HEK293 (cell line): ENCODE measurements at regions not wholly inside any gene's neighbourhood (a gene's known extent, or its start where the extent isn't known, plus 50 kb on each side); places are given as distances from the start of the nearest gene placed in this dataset.

Experiments
- CTCF ChIA-PET: fragments of 350-600 bp; formaldehyde crosslinking; extraction: SDS; loops from one replicate; lab custom pipeline; 2021; ENCODE audit warnings: antibody characterized with exemption; lab: Yijun Ruan, JAX
- POLR2A ChIA-PET: fragments of 300-600 bp; formaldehyde crosslinking; extraction: SDS; loops from one replicate; lab custom pipeline; 2020; ENCODE audit warnings: antibody characterized with exemption, inconsistent platforms; lab: Yijun Ruan, JAX
- H3K27ac ChIP-seq: fragments of 200-500 bp; sonication (Bioruptor generic); 2 replicates; pipeline ENCODE4 v1.5.1; 2014; ENCODE audit warnings: low read depth, low read length, control low read depth, inconsistent platforms; ENCODE audit errors: extremely low read depth
- H3K36me3 ChIP-seq, 2 experiments: fragments of 200-500 bp in 1 of 2; sonication (Bioruptor generic) in 1 of 2; 1 replicate in 1 of 2; 2 replicates in 1 of 2; pipeline ENCODE4 v1.5.1; 2014 to 2017; ENCODE audit warnings: inconsistent platforms in 2 of 2, low read length in 2 of 2; ENCODE audit not compliant: control insufficient read depth in 2 of 2, insufficient read depth in 1 of 2
- H3K4me1 ChIP-seq: fragments of 200-500 bp; sonication (Bioruptor generic); 2 replicates; pipeline ENCODE4 v1.5.1; 2014; ENCODE audit warnings: mild to moderate bottlenecking, low read length, inconsistent platforms; ENCODE audit not compliant: control insufficient read depth, insufficient read depth
- H3K4me3 ChIP-seq: 2 replicates; pipeline ENCODE4 v1.5.1; 2011; ENCODE audit warnings: low read depth, mild to moderate bottlenecking, control low read depth, low read length, moderate library complexity
- H3K9me3 ChIP-seq: fragments of 200-500 bp; sonication (Bioruptor generic); 2 replicates; pipeline ENCODE4 v1.5.1; 2014; ENCODE audit warnings: low read depth, low read length, inconsistent platforms; ENCODE audit not compliant: control insufficient read depth, insufficient read depth
- GLI4 ChIP-seq: fragments of 450-650 bp; formaldehyde crosslinking; IDR thresholded peaks from 2 replicates; pipeline ENCODE4 v1.5.1; 2016; ENCODE audit warnings: missing biosample characterization, missing genetic modification characterization
- MYNN ChIP-seq: fragments of 450-650 bp; formaldehyde crosslinking; IDR thresholded peaks from 2 replicates; pipeline ENCODE4 v1.5.1; 2016; ENCODE audit warnings: missing biosample characterization, missing genetic modification characterization, borderline replicate concordance
- PRDM1 ChIP-seq: fragments of 450-650 bp; formaldehyde crosslinking; IDR thresholded peaks from 2 replicates; pipeline ENCODE4; 2016; ENCODE audit warnings: missing biosample characterization, missing genetic modification characterization
- TRIM28 ChIP-seq: IDR thresholded peaks from 2 replicates; pipeline ENCODE4 v1.6.1; 2011; ENCODE audit warnings: low read length, control low read depth, borderline replicate concordance
- ZFP37 ChIP-seq: fragments of 450-650 bp; formaldehyde crosslinking; IDR thresholded peaks from 2 replicates; pipeline ENCODE4 v1.5.1; 2016; ENCODE audit warnings: missing biosample characterization, missing genetic modification characterization
- ZNF112 ChIP-seq: fragments of 450-650 bp; formaldehyde crosslinking; IDR thresholded peaks from 2 replicates; pipeline ENCODE4 v1.5.0; 2017; ENCODE audit warnings: missing biosample characterization, missing genetic modification characterization
- ZNF132 ChIP-seq: fragments of 450-650 bp; formaldehyde crosslinking; IDR thresholded peaks from 2 replicates; pipeline ENCODE4 v1.5.1; 2017; ENCODE audit warnings: missing biosample characterization, missing genetic modification characterization, borderline replicate concordance
- ZNF138 ChIP-seq: fragments of 450-650 bp; formaldehyde crosslinking; IDR thresholded peaks from 2 replicates; pipeline ENCODE4 v1.5.1; 2016; ENCODE audit warnings: missing biosample characterization, missing genetic modification characterization, borderline replicate concordance
- ZNF155 ChIP-seq: fragments of 450-650 bp; formaldehyde crosslinking; IDR thresholded peaks from 2 replicates; pipeline ENCODE4 v1.5.1; 2016; ENCODE audit warnings: missing biosample characterization, missing genetic modification characterization
- ZNF211 ChIP-seq: fragments of 450-650 bp; formaldehyde crosslinking; IDR thresholded peaks from 2 replicates; pipeline ENCODE4 v1.5.1; 2016; ENCODE audit warnings: low read depth, missing biosample characterization, missing genetic modification characterization
- ZNF302 ChIP-seq: fragments of 450-650 bp; formaldehyde crosslinking; IDR thresholded peaks from 2 replicates; pipeline ENCODE4 v1.5.1; 2016; ENCODE audit warnings: missing biosample characterization, missing genetic modification characterization, low read depth
- ZNF341 ChIP-seq: fragments of 450-650 bp; formaldehyde crosslinking; IDR thresholded peaks from 2 replicates; pipeline ENCODE4; 2016; ENCODE audit warnings: low read depth, missing biosample characterization, missing genetic modification characterization
- ZNF350 ChIP-seq: fragments of 450-650 bp; formaldehyde crosslinking; IDR thresholded peaks from 2 replicates; pipeline ENCODE4 v1.5.0; 2017; ENCODE audit warnings: missing biosample characterization, mild to moderate bottlenecking, missing genetic modification characterization
- ZNF354C ChIP-seq: fragments of 450-650 bp; formaldehyde crosslinking; IDR thresholded peaks from 2 replicates; pipeline ENCODE4 v1.5.1; 2016; ENCODE audit warnings: missing biosample characterization, missing genetic modification characterization, low read depth, borderline replicate concordance
- ZNF626 ChIP-seq: fragments of 450-650 bp; sonication (Bioruptor Pico); formaldehyde crosslinking; IDR thresholded peaks from 2 replicates; pipeline ENCODE4 v1.5.1; 2018; ENCODE audit warnings: missing biosample characterization, missing genetic modification characterization, inconsistent platforms
- ZNF792 ChIP-seq: fragments of 450-650 bp; formaldehyde crosslinking; IDR thresholded peaks from 2 replicates; pipeline ENCODE4 v1.5.1; 2016; ENCODE audit warnings: missing biosample characterization, missing genetic modification characterization
- ZSCAN16 ChIP-seq: fragments of 450-650 bp; formaldehyde crosslinking; IDR thresholded peaks from 2 replicates; pipeline ENCODE4 v1.5.1; 2016; ENCODE audit warnings: missing biosample characterization, missing genetic modification characterization
- ZXDB ChIP-seq: fragments of 450-650 bp; formaldehyde crosslinking; IDR thresholded peaks from 2 replicates; pipeline ENCODE4 v1.5.1; 2016; ENCODE audit warnings: missing biosample characterization, missing genetic modification characterization
- TF ChIP-seq, protein P1 (sequence below): fragments of 450-650 bp; formaldehyde crosslinking; IDR thresholded peaks from 2 replicates; pipeline ENCODE4 v1.5.1; 2016; ENCODE audit warnings: missing biosample characterization, missing genetic modification characterization
- TF ChIP-seq, protein P2 (sequence below): fragments of 450-650 bp; formaldehyde crosslinking; IDR thresholded peaks from 2 replicates; pipeline ENCODE4 v1.5.1; 2017; ENCODE audit warnings: missing biosample characterization, missing genetic modification characterization
- TF ChIP-seq, protein P3 (sequence below): fragments of 450-650 bp; formaldehyde crosslinking; IDR thresholded peaks from 2 replicates; pipeline ENCODE4 v1.5.1; 2016; ENCODE audit warnings: missing biosample characterization, missing genetic modification characterization
- TF ChIP-seq, protein P4 (sequence below): fragments of 450-650 bp; formaldehyde crosslinking; IDR thresholded peaks from 2 replicates; pipeline ENCODE4 v1.5.1; 2016; ENCODE audit warnings: missing biosample characterization, missing genetic modification characterization
- TF ChIP-seq, protein P5 (sequence below): fragments of 450-650 bp; formaldehyde crosslinking; optimal IDR thresholded peaks from 2 replicates; pipeline ENCODE3; 2016; ENCODE audit warnings: missing biosample characterization, mild to moderate bottlenecking, missing genetic modification characterization
- TF ChIP-seq, protein P6 (sequence below): fragments of 450-650 bp; formaldehyde crosslinking; IDR thresholded peaks from 2 replicates; pipeline ENCODE4 v1.5.1; 2017; ENCODE audit warnings: missing biosample characterization, missing genetic modification characterization
- TF ChIP-seq, protein P7 (sequence below): fragments of 450-650 bp; formaldehyde crosslinking; IDR thresholded peaks from 2 replicates; pipeline ENCODE4 v1.5.1; 2016; ENCODE audit warnings: missing biosample characterization, missing genetic modification characterization

DNA sequence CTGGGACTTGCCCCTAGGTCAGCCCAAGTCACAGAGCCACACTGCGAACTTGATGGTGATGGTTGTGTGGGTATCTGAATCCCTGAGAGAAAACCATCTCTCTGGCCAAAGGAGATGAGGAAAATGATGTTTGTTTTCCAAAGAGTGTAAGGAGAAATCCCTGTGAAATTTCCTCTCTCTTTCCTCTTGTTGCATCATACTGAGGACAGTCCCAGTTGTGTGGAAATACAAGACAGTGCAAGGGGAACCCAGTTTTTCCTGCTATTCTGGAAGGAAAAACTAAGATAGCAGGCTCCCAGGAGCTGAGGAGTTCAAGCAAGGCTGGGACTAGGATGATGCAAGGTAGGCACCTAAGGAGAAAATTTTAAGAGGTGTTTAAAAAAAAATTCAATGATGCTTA, 86.8 kb upstream of the TOM1L1 start:
- POLR2A ChIA-PET, result no interaction called here
- CTCF ChIA-PET, result no interaction called here
- TF ChIP-seq ZNF155 (tag by site-specific recombination) (no peak), ZNF211 (no peak), ZNF302 (tag by site-specific recombination) (no peak), ZNF792 (tag by site-specific recombination) (no peak), ZNF626 (tag by site-specific recombination) (no peak), ZNF341 (tag by site-specific recombination) (no peak), ZNF350 (tag by site-specific recombination) (no peak), ZSCAN16 (no peak), GLI4 (tag by site-specific recombination) (no peak), PRDM1 (tag by site-specific recombination) (no peak), ZNF354C (tag by site-specific recombination) (no peak), TRIM28 (no peak), ZNF132 (tag by site-specific recombination) (no peak), ZNF112 (tag by site-specific recombination) (no peak), ZXDB (tag by site-specific recombination) (no peak)
- TF ChIP-seq, protein P1, sequence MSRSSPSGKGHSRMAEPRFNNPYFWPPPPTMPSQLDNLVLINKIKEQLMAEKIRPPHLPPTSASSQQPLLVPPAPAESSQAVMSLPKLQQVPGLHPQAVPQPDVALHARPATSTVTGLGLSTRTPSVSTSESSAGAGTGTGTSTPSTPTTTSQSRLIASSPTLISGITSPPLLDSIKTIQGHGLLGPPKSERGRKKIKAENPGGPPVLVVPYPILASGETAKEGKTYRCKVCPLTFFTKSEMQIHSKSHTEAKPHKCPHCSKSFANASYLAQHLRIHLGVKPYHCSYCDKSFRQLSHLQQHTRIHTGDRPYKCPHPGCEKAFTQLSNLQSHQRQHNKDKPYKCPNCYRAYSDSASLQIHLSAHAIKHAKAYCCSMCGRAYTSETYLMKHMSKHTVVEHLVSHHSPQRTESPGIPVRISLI (tag by site-specific recombination), result no peak
- TF ChIP-seq, protein P2, sequence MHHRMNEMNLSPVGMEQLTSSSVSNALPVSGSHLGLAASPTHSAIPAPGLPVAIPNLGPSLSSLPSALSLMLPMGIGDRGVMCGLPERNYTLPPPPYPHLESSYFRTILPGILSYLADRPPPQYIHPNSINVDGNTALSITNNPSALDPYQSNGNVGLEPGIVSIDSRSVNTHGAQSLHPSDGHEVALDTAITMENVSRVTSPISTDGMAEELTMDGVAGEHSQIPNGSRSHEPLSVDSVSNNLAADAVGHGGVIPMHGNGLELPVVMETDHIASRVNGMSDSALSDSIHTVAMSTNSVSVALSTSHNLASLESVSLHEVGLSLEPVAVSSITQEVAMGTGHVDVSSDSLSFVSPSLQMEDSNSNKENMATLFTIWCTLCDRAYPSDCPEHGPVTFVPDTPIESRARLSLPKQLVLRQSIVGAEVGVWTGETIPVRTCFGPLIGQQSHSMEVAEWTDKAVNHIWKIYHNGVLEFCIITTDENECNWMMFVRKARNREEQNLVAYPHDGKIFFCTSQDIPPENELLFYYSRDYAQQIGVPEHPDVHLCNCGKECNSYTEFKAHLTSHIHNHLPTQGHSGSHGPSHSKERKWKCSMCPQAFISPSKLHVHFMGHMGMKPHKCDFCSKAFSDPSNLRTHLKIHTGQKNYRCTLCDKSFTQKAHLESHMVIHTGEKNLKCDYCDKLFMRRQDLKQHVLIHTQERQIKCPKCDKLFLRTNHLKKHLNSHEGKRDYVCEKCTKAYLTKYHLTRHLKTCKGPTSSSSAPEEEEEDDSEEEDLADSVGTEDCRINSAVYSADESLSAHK (tag by site-specific recombination), result no peak
- TF ChIP-seq, protein P3, sequence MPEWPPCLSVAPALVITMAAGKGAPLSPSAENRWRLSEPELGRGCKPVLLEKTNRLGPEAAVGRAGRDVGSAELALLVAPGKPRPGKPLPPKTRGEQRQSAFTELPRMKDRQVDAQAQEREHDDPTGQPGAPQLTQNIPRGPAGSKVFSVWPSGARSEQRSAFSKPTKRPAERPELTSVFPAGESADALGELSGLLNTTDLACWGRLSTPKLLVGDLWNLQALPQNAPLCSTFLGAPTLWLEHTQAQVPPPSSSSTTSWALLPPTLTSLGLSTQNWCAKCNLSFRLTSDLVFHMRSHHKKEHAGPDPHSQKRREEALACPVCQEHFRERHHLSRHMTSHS (tag by site-specific recombination), result no peak
- TF ChIP-seq, protein P4, sequence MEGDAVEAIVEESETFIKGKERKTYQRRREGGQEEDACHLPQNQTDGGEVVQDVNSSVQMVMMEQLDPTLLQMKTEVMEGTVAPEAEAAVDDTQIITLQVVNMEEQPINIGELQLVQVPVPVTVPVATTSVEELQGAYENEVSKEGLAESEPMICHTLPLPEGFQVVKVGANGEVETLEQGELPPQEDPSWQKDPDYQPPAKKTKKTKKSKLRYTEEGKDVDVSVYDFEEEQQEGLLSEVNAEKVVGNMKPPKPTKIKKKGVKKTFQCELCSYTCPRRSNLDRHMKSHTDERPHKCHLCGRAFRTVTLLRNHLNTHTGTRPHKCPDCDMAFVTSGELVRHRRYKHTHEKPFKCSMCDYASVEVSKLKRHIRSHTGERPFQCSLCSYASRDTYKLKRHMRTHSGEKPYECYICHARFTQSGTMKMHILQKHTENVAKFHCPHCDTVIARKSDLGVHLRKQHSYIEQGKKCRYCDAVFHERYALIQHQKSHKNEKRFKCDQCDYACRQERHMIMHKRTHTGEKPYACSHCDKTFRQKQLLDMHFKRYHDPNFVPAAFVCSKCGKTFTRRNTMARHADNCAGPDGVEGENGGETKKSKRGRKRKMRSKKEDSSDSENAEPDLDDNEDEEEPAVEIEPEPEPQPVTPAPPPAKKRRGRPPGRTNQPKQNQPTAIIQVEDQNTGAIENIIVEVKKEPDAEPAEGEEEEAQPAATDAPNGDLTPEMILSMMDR (tag by site-specific recombination), result no peak
- Histone ChIP-seq H3K27ac (no peak overlapping the region), H3K36me3 (no peaks in the 10 kb centered on the region), H3K9me3 (no peaks in the 10 kb centered on the region), H3K4me3 (no peak overlapping the region), H3K4me1 (no peaks in the 10 kb centered on the region)

DNA sequence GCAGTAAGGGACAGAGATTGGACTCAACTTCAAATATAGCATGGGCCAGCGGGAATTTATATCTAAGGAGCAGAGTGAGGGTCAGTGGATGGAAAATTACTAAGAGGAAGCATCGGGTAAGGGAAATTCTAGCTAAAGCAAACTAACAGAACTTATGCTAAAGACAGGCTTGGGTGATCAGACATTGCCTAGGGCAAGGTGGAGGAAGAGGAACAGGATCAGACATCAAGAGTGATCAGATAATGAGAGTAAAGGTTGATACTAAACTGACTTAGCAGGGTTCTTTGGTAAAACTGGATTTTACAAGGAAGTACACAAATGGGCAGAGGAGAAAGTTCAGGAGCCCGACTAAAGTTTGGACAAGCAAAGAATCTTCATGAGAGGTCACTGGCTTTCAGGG, 86.3 kb upstream of the TOM1L1 start:
- H3K4me3 ChIP-seq, result no peak overlapping the region
- H3K27ac ChIP-seq, result no peak overlapping the region
- ChIA-PET POLR2A (no interaction called here), CTCF (no interaction called here)
- H3K4me1 ChIP-seq, result no peaks in the 10 kb centered on the region
- no peaks in the 10 kb centered on the region for H3K36me3 ChIP-seq
- no peaks in the 10 kb centered on the region for H3K9me3 ChIP-seq
- TF ChIP-seq ZFP37 (tag by site-specific recombination) (no peak), ZNF138 (tag by site-specific recombination) (no peak), MYNN (tag by site-specific recombination) (no peak)
- TF ChIP-seq, protein P5, sequence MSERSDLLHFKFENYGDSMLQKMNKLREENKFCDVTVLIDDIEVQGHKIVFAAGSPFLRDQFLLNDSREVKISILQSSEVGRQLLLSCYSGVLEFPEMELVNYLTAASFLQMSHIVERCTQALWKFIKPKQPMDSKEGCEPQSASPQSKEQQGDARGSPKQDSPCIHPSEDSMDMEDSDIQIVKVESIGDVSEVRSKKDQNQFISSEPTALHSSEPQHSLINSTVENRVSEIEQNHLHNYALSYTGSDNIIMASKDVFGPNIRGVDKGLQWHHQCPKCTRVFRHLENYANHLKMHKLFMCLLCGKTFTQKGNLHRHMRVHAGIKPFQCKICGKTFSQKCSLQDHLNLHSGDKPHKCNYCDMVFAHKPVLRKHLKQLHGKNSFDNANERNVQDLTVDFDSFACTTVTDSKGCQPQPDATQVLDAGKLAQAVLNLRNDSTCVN (tag by site-specific recombination), result no peak
- TF ChIP-seq, protein P6, sequence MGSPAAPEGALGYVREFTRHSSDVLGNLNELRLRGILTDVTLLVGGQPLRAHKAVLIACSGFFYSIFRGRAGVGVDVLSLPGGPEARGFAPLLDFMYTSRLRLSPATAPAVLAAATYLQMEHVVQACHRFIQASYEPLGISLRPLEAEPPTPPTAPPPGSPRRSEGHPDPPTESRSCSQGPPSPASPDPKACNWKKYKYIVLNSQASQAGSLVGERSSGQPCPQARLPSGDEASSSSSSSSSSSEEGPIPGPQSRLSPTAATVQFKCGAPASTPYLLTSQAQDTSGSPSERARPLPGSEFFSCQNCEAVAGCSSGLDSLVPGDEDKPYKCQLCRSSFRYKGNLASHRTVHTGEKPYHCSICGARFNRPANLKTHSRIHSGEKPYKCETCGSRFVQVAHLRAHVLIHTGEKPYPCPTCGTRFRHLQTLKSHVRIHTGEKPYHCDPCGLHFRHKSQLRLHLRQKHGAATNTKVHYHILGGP (tag by site-specific recombination), result no peak
- TF ChIP-seq, protein P7, sequence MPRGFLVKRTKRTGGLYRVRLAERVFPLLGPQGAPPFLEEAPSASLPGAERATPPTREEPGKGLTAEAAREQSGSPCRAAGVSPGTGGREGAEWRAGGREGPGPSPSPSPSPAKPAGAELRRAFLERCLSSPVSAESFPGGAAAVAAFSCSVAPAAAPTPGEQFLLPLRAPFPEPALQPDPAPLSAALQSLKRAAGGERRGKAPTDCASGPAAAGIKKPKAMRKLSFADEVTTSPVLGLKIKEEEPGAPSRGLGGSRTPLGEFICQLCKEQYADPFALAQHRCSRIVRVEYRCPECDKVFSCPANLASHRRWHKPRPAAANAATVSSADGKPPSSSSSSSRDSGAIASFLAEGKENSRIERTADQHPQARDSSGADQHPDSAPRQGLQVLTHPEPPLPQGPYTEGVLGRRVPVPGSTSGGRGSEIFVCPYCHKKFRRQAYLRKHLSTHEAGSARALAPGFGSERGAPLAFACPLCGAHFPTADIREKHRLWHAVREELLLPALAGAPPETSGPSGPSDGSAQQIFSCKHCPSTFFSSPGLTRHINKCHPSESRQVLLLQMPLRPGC (tag by site-specific recombination), result no peak
